HK-2 (cell line): ENCODE measurements at regions not wholly inside any gene's neighbourhood (a gene's known extent, or its start where the extent isn't known, plus 50 kb on each side); places are given as distances from the start of the nearest gene placed in this dataset.
"Not testable (repeated sequence)": the region's sequence is repeated elsewhere in the genome, so short reads cannot be mapped to it uniquely, and the experiment has no call there.

Experiments used
- DNase-seq: peaks from one replicate; pipeline ENCODE4 v3.0.0-alpha.2; 2018; ENCODE audit not compliant: unreplicated experiment

GRCh38 chr10:60618861-60619260, 159.4 kb upstream of the CDK1 start:
- DNase-seq: no peak

- no peak for DNase-seq
Measured at GRCh38 chr10:60615541-60615940, 162.7 kb upstream of the CDK1 start.

GRCh38 chr10:60614363-60614762, 163.9 kb upstream of the CDK1 start:
- DNase-seq: no peak

- DNase-seq: no peak
Measured at GRCh38 chr10:60613434-60613833, 164.8 kb upstream of the CDK1 start.

- DNase-seq: no peak
Measured at GRCh38 chr10:60611291-60611747, 167.0 kb upstream of the CDK1 start.

- DNase-seq: no peak
Measured at GRCh38 chr10:60607372-60607771, 170.9 kb upstream of the CDK1 start.

- no peak for DNase-seq
Measured at GRCh38 chr10:60606343-60607080, 171.8 kb upstream of the CDK1 start.

- DNase-seq: no peak
Measured at GRCh38 chr10:60605476-60605875, 172.8 kb upstream of the CDK1 start.

GRCh38 chr10:60604342-60604741, 173.9 kb upstream of the CDK1 start:
- DNase-seq: no peak

GRCh38 chr10:60597513-60597912, 180.8 kb upstream of the CDK1 start:
- no peak for DNase-seq

GRCh38 chr10:60595852-60596251, 182.4 kb upstream of the CDK1 start:
- no peak for DNase-seq

GRCh38 chr10:60594476-60595051, 183.7 kb upstream of the CDK1 start:
- DNase-seq: no peak

GRCh38 chr10:60591119-60591518, 187.2 kb upstream of the CDK1 start:
- DNase-seq: no peak

- no peak for DNase-seq
Measured at GRCh38 chr10:60589376-60589775, 188.9 kb upstream of the CDK1 start.

- not testable (repeated sequence) for DNase-seq
Measured at GRCh38 chr10:60581782-60582181, 192.1 kb upstream of the ANK3 start.

- no peak for DNase-seq
Measured at GRCh38 chr10:60578217-60578616, 188.5 kb upstream of the ANK3 start.

- DNase-seq: no peak
Measured at GRCh38 chr10:60576130-60577069, 186.7 kb upstream of the ANK3 start.

GRCh38 chr10:60575105-60575504, 185.4 kb upstream of the ANK3 start:
- DNase-seq: no peak

- DNase-seq: no peak
Measured at GRCh38 chr10:60574388-60574787, 184.7 kb upstream of the ANK3 start.

- DNase-seq: peak; percentile 7
Measured at GRCh38 chr10:60573336-60573735, 183.7 kb upstream of the ANK3 start.

GRCh38 chr10:60572511-60573194, 183.0 kb upstream of the ANK3 start:
- DNase-seq: peak; percentile 6

GRCh38 chr10:60570896-60571295, 181.2 kb upstream of the ANK3 start:
- no peak for DNase-seq
